GM18907 (cell line): ENCODE measurements at regions not wholly inside any gene's neighbourhood (a gene's known extent, or its start where the extent isn't known, plus 50 kb on each side); places are given as distances from the start of the nearest gene placed in this dataset.

ENCODE experiments used
- ATAC-seq: cut with Tn5 transposase; IDR thresholded peaks from one replicate; pipeline ENCODE4 v1.9.1; 2021; ENCODE audit warnings: mild to moderate bottlenecking, moderate library complexity; ENCODE audit not compliant: unreplicated experiment

DNA sequence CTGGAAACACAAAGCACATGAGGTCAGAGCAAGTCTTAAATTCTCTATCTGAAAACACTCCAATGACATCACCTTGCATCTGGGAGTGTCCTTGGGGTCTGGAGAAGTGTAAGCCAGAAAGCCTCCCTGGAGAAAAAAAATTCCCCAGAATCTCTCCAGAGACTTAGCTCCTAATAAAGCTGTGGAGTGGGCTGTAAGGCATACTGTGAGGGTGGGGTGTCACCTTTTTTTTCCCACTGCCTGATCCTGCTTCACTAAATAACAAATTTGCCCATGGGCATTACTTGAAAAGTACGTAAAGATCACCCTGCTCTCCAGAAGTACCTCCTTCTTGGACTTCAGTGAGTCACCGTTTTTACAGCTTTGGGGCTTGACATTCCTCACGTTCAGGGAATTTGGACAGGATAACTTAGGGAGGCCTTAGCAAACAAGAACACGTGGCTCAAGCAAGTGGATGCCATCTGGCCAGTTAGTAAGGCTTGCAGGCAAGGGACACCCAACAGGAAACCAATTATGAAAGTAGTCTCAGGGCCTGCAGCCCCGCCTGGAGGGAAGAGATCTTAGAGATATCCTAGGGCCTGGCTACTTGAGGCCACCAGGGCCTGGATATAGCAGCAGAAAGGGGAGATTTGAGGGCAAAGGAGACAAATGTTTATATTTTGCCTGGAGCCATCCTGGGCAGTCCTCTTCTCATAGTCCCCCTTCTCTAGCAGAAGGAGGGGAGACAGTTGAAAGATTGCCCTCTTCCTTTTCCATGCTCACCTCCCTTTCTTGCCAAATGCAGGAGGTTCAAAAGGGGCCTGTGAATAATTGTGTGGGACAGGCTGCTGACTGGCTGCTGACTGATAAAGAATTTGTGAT is 60.1 kb upstream of the PLAC1 start:
- ATAC-seq: peak; percentile 47

GRCh38 chrX:134717698-134718097 is 59.4 kb upstream of the PLAC1 start:
- no peak for ATAC-seq

DNA sequence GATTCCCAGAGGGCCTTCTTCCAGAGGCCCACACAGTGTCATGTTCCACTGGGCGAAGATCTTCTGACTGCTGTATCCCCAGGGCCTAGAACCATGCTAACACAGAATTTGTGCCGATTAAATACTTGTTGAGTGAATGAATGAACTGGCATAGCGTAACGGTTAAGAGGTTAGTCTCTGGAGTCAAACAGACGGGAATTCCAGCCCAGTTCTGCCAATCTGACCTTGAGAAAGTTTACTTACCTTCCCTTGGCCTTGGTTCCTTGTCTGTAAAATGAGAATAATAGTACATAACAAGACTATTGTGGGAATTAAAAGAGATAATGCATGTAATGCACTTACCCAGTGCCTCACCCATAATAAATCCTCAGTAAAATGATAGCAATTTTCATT is 58.3 kb upstream of the PLAC1 start:
- no peak for ATAC-seq

DNA sequence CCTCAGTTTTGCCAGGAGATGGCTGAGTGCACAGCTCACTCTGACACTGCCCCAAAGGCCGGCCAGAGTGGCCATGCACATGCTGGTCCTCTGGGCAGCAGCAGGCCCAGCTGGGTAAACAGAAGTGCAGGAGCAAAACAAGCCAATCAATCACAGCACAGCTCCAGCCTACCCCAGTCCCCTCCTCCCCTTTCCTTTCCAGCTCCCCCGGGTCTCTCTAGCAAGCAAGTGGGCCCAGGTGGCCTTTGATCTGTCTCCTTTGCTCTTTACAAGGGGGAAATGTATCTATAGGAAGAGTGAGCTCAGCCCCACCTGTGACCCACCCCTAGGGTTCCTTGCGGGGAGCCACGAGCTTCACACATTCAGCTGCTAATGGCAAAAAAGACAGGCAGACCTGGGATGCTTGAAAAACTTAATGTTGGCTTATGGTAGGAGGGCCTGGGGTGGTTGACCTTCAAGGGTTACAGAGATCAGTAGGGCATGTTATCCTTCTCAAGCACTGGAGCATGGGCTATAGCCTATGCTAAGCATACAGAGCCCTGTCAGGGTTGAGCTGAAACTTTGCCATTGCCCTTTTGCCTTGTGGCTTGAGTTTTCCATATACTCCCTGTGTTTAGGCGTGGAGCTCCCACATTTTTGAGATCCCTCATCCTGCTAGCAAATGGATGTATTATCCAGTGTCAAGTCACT is 57.8 kb upstream of the PLAC1 start:
- no peak for ATAC-seq

GRCh38 chrX:134714633-134715110 is 56.4 kb upstream of the PLAC1 start:
- ATAC-seq: no peak

GRCh38 chrX:134713618-134714107 is 55.4 kb upstream of the PLAC1 start:
- no peak for ATAC-seq

GRCh38 chrX:134712272-134712671 is 54.0 kb upstream of the PLAC1 start:
- no peak for ATAC-seq

- ATAC-seq: no peak
Observed at GRCh38 chrX:134711135-134711921, 53.1 kb upstream of the PLAC1 start.
